ENCODE measurements at regions not wholly inside any gene's neighbourhood (a gene's known extent, or its start where the extent isn't known, plus 50 kb on each side); places are given as distances from the start of the nearest gene placed in this dataset.

DNA sequence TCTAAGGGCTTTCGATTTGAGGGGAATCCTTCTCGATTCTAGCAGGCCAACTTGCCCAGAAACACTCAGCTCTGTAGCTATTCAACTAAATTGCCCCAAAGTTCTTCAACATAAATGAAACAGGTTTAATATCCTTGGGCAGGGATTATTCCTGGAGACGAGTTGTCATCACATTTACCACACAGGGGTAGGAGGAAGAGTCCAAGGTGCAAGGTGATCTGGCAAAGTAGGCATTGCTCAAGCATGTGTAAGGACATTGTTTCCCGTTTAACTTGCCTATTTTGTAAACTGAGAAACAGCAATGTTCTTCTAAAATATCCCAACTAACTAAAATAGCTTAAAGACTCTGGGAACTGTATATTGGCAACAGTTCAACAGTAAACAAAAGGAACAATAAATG lies 814.3 kb downstream of the BCL11A start:
- no peaks in the 10 kb centered on the region for H3K36me3 ChIP-seq (ENCODE audit: insufficient read depth, low read length)
- H3K9ac ChIP-seq (ENCODE audit: low read depth, low read length): no peak overlapping the region
- H3K4me2 ChIP-seq (ENCODE audit: low read length): no peak overlapping the region
- H3K4me1 ChIP-seq (ENCODE audit: control insufficient read depth, insufficient read depth, low read length): no peaks in the 10 kb centered on the region
- H3K4me3 ChIP-seq (ENCODE audit: low read length): no peak overlapping the region
- H3K27me3 ChIP-seq (ENCODE audit: control insufficient read depth, insufficient read depth, low read length): no peaks in the 10 kb centered on the region
- no peaks in the 10 kb centered on the region for H3K9me3 ChIP-seq (replicated peaks; ENCODE audit: low read length)

DNA sequence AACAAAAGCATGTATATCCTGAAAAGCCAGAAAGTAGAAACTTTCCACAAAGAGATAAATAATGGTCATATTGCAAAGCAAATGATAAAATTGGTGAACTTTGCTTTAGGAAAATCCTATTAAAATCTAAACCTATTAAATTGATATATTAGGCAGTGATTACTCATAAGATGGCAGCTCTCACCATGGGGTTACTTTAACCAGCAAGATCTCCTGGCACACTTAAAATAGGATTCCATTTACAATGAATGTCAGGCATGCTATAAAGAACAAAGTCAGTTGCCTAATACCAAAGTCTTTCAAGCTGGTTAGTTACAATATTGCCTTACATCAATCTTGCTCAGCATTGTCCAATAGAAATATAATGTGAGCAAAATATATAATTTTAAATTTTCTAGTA lies 816.2 kb downstream of the BCL11A start:
- Histone ChIP-seq H3K27me3 (ENCODE audit: control insufficient read depth, insufficient read depth, low read length) (no peaks in the 10 kb centered on the region), H3K4me2 (ENCODE audit: low read length) (no peak overlapping the region)

DNA sequence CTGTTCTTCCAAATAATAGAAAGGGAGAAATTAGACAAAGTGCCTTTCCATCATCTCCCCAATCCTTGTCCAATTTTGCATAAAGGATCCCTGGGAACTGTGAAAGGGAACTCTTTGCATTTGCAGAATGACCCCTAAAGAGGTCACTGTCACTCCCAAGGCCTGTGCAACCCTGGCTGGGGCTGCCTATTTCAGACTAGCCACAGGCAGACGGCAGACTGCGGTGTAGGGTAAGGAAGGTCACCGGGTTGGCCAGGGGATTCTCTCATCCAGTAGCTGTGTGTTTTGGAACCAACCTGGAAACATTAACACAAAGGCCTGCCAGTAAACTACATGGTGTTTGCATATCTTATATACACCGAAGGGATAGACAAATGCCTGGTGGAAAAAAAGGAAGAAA lies 818.7 kb downstream of the BCL11A start:
- Histone ChIP-seq H3K27me3 (ENCODE audit: control insufficient read depth, insufficient read depth, low read length) (no peaks in the 10 kb centered on the region), H3K4me1 (ENCODE audit: control insufficient read depth, insufficient read depth, low read length) (no peaks in the 10 kb centered on the region), H3K4me2 (ENCODE audit: low read length) (no peak overlapping the region), H3K4me3 (ENCODE audit: low read length) (no peak overlapping the region), H3K9me3 (replicated peaks; ENCODE audit: low read length) (no peaks in the 10 kb centered on the region), H3K9ac (ENCODE audit: low read depth, low read length) (no peak overlapping the region), H3K36me3 (ENCODE audit: insufficient read depth, low read length) (no peaks in the 10 kb centered on the region)

More for the DNA sequence above, 816.2 kb downstream of the BCL11A start:
- H3K9ac ChIP-seq (ENCODE audit: low read depth, low read length): no peak overlapping the region
- no peaks in the 10 kb centered on the region for H3K9me3 ChIP-seq (replicated peaks; ENCODE audit: low read length)
- H3K36me3 ChIP-seq (ENCODE audit: insufficient read depth, low read length): no peaks in the 10 kb centered on the region
- no peak overlapping the region for H3K4me3 ChIP-seq (ENCODE audit: low read length)
- no peaks in the 10 kb centered on the region for H3K4me1 ChIP-seq (ENCODE audit: control insufficient read depth, insufficient read depth, low read length)

DNA sequence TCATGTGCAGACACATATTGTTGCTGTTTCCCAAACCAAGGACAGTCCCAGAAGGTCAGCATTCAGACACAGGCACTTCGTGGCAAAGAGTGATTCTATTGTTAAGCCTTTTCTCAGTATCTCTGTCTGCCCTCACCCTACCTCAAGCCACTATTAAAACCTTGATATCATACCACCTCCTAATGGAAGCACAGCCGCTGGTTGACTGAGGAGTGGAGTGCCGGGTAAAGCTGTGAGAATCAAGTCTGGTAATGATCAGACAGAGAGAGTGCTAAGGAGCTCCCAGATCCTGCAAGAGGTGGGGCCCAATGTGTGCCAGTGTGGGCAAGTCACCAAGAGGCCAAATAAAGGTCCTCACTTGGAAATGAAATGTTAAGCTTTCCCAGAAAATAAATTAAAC lies 819.5 kb downstream of the BCL11A start:
- Histone ChIP-seq H3K36me3 (ENCODE audit: insufficient read depth, low read length) (no peaks in the 10 kb centered on the region), H3K9ac (ENCODE audit: low read depth, low read length) (no peak overlapping the region), H3K27me3 (ENCODE audit: control insufficient read depth, insufficient read depth, low read length) (no peaks in the 10 kb centered on the region), H3K4me2 (ENCODE audit: low read length) (no peak overlapping the region), H3K4me1 (ENCODE audit: control insufficient read depth, insufficient read depth, low read length) (no peaks in the 10 kb centered on the region), H3K4me3 (ENCODE audit: low read length) (no peak overlapping the region), H3K9me3 (replicated peaks; ENCODE audit: low read length) (no peaks in the 10 kb centered on the region)

DNA sequence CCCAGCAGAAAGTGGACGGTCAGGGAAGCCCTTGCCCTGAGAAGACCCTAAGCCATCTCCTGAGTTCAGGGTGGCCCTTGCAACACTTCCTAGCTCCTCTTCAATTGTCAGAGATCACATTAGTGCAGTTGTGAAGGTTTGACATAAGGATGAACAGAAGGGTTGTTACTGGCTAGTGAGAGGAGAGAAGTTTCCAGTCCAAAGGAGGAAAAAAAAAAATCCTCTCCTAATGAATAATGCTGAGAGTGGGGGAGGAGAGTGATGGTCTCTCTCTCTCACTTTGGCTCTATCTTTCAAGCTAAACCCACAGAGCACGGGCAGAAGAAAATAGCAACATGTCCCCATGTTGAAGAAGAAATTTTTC lies 819.9 kb downstream of the BCL11A start:
- no peak overlapping the region for H3K9ac ChIP-seq (ENCODE audit: low read depth, low read length)

DNA sequence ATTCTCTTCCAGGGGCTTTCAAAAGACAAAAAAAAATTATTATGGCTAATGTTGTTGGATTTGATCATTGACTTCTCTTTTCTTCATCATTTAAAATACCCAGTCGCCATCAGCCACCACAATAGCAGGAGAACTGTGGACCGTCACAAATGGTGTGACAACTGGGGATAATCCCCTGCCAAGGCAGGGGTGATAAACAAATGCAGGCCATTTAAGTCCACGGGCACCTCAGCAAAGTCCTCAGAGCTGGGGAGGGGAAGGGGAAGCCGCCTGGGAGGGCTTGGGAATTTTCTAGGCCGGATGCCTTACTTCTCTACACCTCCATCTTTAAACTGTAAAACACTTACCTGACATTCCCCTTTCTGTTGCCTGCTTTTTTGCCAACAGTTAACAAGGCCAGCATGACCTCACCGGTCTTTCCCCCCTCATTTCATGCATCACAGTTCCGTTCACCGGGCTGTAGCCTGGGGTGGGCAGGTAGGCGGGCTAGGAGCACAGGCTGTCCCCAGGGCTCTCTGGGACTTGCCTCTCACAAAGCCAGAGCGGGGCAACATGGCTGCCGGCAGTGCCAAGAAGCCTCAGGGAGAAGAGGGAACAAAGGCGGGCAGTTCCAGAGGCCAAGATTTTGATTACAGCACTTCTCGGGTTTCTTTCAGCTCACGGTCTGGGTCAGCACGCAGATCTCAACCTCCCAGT lies 820.4 kb downstream of the BCL11A start:
- Histone ChIP-seq H3K9ac (ENCODE audit: low read depth, low read length) (no peak overlapping the region), H3K4me2 (ENCODE audit: low read length) (no peak overlapping the region), H3K4me3 (ENCODE audit: low read length) (no peak overlapping the region), H3K9me3 (replicated peaks; ENCODE audit: low read length) (no peaks in the 10 kb centered on the region), H3K4me1 (ENCODE audit: control insufficient read depth, insufficient read depth, low read length) (no peaks in the 10 kb centered on the region), H3K36me3 (ENCODE audit: insufficient read depth, low read length) (no peaks in the 10 kb centered on the region), H3K27me3 (ENCODE audit: control insufficient read depth, insufficient read depth, low read length) (no peaks in the 10 kb centered on the region)

More for the DNA sequence above, 819.9 kb downstream of the BCL11A start:
- H3K4me1 ChIP-seq (ENCODE audit: control insufficient read depth, insufficient read depth, low read length): no peaks in the 10 kb centered on the region
- H3K27me3 ChIP-seq (ENCODE audit: control insufficient read depth, insufficient read depth, low read length): no peaks in the 10 kb centered on the region
- no peak overlapping the region for H3K4me2 ChIP-seq (ENCODE audit: low read length)
- no peaks in the 10 kb centered on the region for H3K36me3 ChIP-seq (ENCODE audit: insufficient read depth, low read length)
- H3K9me3 ChIP-seq (replicated peaks; ENCODE audit: low read length): no peaks in the 10 kb centered on the region
- H3K4me3 ChIP-seq (ENCODE audit: low read length): no peak overlapping the region

DNA sequence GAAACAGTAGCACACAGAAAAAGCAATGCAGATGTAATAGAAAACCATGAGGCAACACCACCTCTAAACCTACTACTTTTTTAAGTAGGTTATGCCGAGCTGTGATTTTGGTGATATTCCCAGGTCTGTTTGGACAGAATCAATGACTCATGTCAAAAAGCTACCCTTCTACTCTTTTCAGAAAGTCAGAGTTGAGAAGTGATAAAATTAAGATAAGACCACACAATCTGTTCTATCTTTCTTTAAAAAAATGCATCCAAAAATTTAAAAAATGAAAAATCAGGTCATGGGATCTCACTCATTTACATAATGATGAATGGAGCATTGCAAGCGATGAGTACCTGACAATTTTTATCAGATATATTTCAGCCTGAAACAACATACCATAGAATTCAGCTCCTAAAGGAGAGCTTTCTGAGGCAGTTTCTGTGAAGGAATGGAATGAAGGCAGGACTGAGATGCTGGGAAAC lies 826.3 kb downstream of the BCL11A start:
- Histone ChIP-seq H3K9ac (ENCODE audit: low read depth, low read length) (no peak overlapping the region), H3K4me1 (ENCODE audit: control insufficient read depth, insufficient read depth, low read length) (no peaks in the 10 kb centered on the region), H3K4me2 (ENCODE audit: low read length) (no peak overlapping the region), H3K27me3 (ENCODE audit: control insufficient read depth, insufficient read depth, low read length) (no peaks in the 10 kb centered on the region), H3K4me3 (ENCODE audit: low read length) (no peak overlapping the region), H3K36me3 (ENCODE audit: insufficient read depth, low read length) (no peaks in the 10 kb centered on the region), H3K9me3 (replicated peaks; ENCODE audit: low read length) (no peaks in the 10 kb centered on the region)

DNA sequence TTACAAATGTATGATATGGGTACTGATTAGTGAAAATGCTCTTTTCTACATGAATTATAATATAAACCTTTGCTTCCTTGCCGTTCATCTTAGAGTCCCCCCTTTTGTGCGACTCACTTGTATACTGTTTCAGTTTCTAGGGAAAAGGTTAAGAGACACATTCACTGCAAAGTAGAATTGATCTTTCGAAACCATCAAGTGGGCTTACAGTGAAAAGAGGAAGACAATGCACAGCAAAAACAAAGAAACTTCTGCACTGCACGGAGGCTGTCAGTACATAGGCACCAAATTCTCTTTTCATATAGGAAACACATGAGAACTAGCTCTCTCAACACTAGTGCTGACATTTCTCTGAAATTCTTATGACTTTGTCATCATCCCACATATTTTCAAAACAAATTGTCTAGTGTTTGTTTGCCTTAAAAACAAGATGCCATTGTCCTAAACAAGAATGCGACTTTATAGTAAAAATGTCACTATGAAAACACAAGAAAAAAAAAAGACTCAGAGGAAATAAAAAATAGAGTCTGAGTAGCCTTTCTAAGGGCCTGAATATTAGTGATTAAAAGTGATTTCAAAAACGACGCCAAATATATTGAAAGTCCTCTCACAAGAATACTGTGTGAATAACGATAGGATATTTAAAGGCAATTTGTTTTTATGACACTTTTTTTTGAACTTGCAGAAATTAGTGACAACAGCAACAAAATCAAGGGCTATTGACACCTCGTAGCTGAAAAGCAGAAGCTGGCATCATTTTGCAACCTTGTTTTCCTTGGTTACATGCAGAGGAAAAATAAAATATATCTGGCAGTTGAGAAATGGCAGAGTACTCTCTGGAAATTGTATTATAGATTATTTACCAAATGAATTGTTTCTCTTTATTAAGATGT lies 827.0 kb downstream of the BCL11A start:
- H3K9ac ChIP-seq (ENCODE audit: low read depth, low read length): no peak overlapping the region
- no peaks in the 10 kb centered on the region for H3K27me3 ChIP-seq (ENCODE audit: control insufficient read depth, insufficient read depth, low read length)
- H3K4me3 ChIP-seq (ENCODE audit: low read length): no peak overlapping the region
- no peaks in the 10 kb centered on the region for H3K4me1 ChIP-seq (ENCODE audit: control insufficient read depth, insufficient read depth, low read length)
- H3K9me3 ChIP-seq (replicated peaks; ENCODE audit: low read length): no peaks in the 10 kb centered on the region
- H3K4me2 ChIP-seq (ENCODE audit: low read length): no peak overlapping the region
- no peaks in the 10 kb centered on the region for H3K36me3 ChIP-seq (ENCODE audit: insufficient read depth, low read length)

DNA sequence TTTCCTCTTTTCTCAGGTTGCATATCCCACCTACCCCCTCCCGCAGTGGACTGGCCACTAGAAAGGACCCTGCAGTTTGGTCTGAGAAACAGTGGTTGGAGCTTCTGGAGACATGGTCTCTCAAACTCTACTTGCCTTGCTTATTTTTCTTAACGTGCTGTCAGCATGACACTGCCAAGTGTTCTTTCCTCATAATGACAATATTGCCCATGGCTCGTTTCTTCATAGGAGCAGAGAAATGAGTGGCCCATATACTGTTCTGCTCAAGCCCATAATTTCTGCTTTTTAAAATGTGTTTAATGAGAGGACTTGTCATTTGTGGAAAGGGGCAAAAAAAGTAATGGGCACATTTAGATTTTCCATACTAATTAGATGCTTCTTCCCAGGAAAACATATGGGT lies 828.7 kb downstream of the BCL11A start:
- H3K27me3 ChIP-seq (ENCODE audit: control insufficient read depth, insufficient read depth, low read length): no peaks in the 10 kb centered on the region
- H3K4me3 ChIP-seq (ENCODE audit: low read length): no peak overlapping the region
- H3K4me2 ChIP-seq (ENCODE audit: low read length): no peak overlapping the region
- H3K9ac ChIP-seq (ENCODE audit: low read depth, low read length): no peak overlapping the region
- H3K36me3 ChIP-seq (ENCODE audit: insufficient read depth, low read length): no peaks in the 10 kb centered on the region
- no peaks in the 10 kb centered on the region for H3K9me3 ChIP-seq (replicated peaks; ENCODE audit: low read length)
- no peaks in the 10 kb centered on the region for H3K4me1 ChIP-seq (ENCODE audit: control insufficient read depth, insufficient read depth, low read length)

DNA sequence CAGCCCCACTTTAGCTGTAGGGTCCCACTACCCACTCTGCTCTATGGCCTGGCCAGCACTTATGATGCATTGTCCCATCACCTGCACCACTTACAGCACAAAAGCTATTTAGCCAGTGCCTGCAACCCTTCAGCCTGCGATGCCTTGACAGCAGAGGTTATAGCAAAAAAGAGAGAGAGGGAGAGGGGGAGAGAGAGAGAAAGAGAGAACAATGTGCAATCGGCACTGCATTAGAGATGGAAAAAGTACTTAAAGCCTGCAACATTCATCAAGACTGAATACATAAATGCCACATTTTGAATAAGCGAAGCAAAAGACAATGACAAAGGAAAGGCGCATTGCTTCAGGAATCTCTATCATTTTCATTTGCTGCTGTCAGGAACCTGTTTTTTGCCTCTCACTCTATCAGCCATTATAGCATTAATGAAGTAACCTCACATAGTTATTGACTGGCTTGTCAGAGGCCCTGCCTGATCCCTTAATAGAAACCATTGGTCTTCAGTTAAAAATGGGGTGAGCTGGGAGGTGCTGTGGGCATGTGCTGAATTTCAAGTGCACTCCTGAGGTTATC lies 833.1 kb downstream of the BCL11A start:
- H3K9ac ChIP-seq (ENCODE audit: low read depth, low read length): no peak overlapping the region
- H3K4me3 ChIP-seq (ENCODE audit: low read length): no peak overlapping the region
- H3K9me3 ChIP-seq (replicated peaks; ENCODE audit: low read length): no peaks in the 10 kb centered on the region
- no peaks in the 10 kb centered on the region for H3K36me3 ChIP-seq (ENCODE audit: insufficient read depth, low read length)
- no peaks in the 10 kb centered on the region for H3K27me3 ChIP-seq (ENCODE audit: control insufficient read depth, insufficient read depth, low read length)
- H3K4me1 ChIP-seq (ENCODE audit: control insufficient read depth, insufficient read depth, low read length): no peaks in the 10 kb centered on the region
- no peak overlapping the region for H3K4me2 ChIP-seq (ENCODE audit: low read length)

DNA sequence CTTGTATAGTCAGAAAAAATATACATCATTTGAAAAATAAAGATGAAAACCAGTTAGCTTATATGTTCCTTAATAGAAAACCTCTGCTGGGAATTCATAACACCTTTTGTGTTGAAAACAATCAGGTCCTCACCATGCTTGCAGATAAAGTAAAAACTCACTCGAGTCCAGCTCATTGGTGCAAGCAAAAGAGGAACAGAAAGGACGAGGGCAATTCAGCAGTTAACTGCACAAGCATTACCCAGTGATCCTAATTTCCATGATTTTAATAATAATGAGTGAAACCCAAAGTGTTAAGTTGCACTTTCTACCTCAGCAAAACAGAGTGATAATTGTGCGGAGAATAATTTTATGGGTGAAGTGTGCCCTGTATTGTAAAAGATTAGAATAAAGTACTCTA lies 839.9 kb downstream of the BCL11A start:
- no peak overlapping the region for H3K9ac ChIP-seq (ENCODE audit: low read depth, low read length)
- H3K36me3 ChIP-seq (ENCODE audit: insufficient read depth, low read length): no peaks in the 10 kb centered on the region
- no peak overlapping the region for H3K4me2 ChIP-seq (ENCODE audit: low read length)
- no peak overlapping the region for H3K4me3 ChIP-seq (ENCODE audit: low read length)
- no peaks in the 10 kb centered on the region for H3K4me1 ChIP-seq (ENCODE audit: control insufficient read depth, insufficient read depth, low read length)
- H3K9me3 ChIP-seq (replicated peaks; ENCODE audit: low read length): no peaks in the 10 kb centered on the region
- H3K27me3 ChIP-seq (ENCODE audit: control insufficient read depth, insufficient read depth, low read length): no peaks in the 10 kb centered on the region

Measured in skeletal muscle satellite cell (primary cell).